GM21786 (cell line): ENCODE measurements at regions not wholly inside any gene's neighbourhood (a gene's known extent, or its start where the extent isn't known, plus 50 kb on each side); places are given as distances from the start of the nearest gene placed in this dataset.

Source experiments
- ATAC-seq: cut with Tn5 transposase; IDR thresholded peaks from one replicate; pipeline ENCODE4 v1.9.1; 2021; ENCODE audit not compliant: unreplicated experiment

DNA sequence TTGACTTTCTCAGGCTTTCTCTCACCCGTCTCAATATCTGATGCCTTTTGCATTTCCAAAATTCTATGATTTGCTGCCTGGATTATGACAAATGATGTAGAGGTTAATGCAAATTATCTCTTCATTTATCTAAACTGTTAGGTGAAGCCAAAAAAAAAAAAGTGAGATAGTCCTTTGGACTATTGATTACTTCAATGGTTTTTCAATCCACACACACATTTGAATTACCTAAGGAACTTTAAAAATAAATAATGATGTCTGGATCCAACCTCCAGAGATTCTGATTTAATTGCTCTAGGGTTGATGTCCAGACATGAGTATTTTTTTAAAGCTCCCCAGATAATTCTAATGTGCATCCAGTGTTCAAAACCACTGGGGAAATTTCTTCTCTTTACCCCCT, 379.4 kb downstream of the SPATA31D1 start:
- no peak for ATAC-seq

DNA sequence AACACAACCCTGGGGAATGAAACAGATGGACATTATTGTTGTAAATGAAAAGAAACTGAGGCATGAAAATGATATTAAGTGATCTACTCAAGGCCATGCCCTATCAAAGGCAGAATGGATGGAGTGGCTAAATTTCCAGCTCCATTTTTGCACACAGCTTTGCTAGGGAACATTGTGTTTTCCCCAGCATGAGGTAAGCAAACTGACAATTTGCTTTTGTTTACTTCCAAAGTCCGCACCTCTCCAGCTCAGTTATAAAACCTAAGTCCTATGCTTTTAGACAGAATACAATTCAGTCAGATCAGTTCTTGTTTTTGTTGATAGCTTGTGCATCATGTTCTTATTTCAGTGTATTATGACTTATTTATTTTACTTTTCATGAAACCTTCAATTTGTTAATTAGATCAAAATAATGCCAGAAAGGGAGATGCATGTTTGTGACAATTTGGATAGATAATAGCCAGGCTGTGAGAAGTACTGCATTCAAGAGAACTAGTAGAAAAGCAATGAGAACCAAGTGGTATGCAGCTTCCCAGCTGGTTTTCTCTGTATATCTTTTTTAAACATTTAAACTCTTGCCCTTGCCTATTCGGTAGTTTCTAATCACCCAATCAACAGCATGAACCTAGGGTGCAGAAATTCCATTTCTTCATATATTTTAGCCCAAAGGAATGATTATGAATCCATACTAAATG, 380.8 kb downstream of the SPATA31D1 start:
- ATAC-seq: no peak

GRCh38 chr9:82375041-82375440, 386.5 kb downstream of the SPATA31D1 start:
- no peak for ATAC-seq

- no peak for ATAC-seq
Measured at GRCh38 chr9:82376677-82377232, 388.2 kb downstream of the SPATA31D1 start.

DNA sequence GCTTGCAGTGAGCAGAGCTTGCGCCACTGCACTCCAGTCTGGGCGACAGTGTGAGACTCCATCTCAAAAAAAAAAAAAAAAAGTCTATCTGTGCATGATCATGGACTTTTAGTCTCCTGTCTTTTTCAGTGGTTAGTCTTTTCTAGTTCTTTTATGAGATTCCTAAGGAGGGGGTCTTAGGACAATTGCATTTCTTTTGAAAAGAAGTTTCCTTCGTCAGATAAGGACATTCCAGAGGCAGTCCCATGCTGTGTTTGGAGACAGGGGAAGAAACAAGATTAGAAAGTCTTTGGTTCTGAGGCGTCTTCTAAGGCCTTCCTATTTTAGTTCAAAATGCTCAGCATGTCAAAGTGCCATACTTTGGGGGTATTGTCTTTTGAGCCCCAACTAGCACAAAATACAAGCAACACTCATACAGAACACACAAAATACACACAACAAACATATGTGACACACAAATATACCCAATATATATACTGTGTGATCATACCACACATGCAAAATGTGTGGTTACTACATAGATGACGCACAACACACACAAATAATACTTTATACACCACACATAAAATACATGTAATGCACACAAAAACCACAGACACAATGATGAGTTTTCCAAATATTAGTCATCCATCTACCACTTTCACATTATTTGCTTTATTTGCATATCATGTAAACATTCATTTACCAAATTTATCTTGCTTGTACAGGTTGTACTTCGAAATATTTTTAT, 394.5 kb downstream of the SPATA31D1 start:
- ATAC-seq: no peak

DNA sequence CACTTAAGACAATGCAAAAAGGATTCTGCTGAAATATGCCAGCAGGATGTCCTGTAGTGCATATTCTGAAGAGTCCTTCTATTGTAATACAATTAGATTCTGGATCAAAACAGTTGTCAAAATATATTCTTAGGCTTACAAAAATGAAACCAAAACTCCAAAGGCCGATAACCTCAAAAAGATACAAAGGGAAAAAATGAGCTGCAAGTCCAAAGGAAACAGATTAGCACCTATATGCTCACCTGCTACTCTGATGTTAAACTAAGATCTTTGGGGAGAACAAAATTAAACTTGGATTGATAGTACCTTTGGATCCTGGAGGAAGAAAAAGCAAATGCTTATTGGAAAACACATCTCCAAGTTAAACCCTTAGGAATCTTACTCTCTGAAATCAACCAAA, 397.1 kb downstream of the SPATA31D1 start:
- no peak for ATAC-seq

- no peak for ATAC-seq
Measured at GRCh38 chr9:82397534-82397933, 409.0 kb downstream of the SPATA31D1 start.

- ATAC-seq: no peak
Measured at GRCh38 chr9:82404196-82404870, 415.8 kb downstream of the SPATA31D1 start.

GRCh38 chr9:82404881-82405280, 416.3 kb downstream of the SPATA31D1 start:
- ATAC-seq: no peak

- no peak for ATAC-seq
Measured at GRCh38 chr9:82406456-82407085, 418.0 kb downstream of the SPATA31D1 start.

- peak; percentile 90 for ATAC-seq
Measured at GRCh38 chr9:82410306-82410705, 421.7 kb downstream of the SPATA31D1 start.

GRCh38 chr9:82410866-82411265, 422.3 kb downstream of the SPATA31D1 start:
- ATAC-seq: peak; percentile 19

GRCh38 chr9:82412586-82413305, 424.2 kb downstream of the SPATA31D1 start:
- no peak for ATAC-seq

DNA sequence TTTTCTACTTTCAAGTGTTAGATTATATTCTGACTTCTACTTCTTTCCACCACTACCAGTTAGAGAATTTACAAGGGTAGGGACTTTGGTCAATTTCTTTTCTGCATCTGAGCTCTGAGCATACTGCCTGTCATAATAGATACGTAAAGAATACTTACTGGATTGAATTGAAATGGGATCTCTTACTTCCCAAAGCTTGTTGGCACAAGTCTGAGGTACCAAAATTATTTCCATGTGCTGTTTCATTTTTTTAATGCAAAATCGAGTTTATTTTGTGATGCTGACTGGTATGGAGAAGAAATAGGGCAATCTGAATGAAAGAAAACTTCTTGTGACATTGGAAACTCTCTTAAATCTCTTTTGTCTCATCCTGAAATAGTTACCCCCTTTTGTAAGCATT, 428.9 kb downstream of the SPATA31D1 start:
- no peak for ATAC-seq

DNA sequence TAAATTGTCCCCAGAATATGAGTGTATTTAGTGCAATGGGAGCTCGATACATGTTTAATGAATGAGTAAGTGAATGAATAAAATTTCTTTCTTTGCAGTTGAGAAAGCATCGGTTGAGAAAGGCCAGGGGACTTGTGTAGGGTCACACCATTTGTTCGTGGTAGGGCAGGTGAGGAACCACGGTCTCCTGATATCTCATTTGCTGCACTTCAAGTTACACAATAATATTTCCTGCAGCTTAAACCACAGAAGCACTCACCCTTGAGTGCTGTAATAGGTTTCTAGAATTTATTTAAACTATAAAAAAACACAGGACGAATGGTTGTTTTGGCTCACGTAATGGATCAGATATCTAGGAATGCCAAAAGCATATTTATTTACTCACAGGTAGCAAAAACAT, 429.8 kb downstream of the SPATA31D1 start:
- ATAC-seq: no peak

DNA sequence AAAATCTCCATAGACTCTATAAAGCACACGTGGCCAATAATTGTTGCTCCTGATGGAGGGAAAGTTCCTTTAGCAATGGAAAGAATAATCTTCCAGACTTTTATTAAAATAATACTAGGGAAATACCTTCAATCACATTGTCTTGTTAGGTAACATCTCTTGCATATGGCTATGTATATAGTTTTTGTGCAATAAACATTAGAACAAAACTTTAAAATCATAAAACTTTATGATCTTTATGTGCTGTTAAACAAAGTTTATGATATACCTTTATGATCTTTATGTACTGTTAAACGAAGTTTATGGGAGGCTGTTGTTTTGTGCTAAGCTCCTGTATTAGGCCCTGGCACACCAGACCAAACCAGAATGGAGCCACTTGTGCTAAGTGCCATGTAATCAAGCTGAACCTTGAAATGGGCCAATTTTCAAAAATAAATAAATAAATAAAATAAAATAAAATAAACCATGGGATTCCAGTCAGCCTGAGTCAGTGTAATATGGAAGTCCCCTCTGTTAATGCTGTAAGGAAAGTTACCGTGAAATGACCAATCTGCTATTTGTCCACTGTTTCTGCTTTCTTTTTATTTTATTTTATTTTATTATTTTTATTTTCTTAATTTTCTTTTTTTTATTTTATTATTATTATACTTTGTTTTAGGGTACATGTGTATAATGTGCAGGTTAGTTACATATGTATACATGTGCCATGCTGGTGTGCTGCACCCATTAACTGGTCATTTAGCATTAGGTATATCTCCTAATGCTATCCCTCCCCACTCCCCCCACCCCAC, 431.3 kb downstream of the SPATA31D1 start:
- no peak for ATAC-seq

DNA sequence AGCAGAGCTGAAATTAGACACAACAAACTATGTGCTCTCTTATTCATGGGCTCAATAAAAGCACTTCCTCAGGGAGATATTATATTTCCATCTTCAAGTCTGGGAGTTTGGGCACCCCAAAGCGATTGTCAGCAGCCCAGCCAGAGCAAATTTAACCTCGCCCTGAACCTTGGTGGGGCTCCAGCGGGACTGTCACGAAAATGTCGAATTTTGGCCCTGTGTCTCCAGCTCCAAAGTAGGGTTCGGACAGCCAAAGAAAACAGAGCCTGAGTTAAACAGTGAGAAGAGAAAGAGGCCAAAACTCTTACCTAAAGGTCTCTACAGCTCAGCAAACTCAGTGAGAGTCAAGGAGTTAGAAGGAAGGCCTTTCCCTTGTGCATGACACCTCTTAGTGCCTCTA, 432.9 kb downstream of the SPATA31D1 start:
- no peak for ATAC-seq

DNA sequence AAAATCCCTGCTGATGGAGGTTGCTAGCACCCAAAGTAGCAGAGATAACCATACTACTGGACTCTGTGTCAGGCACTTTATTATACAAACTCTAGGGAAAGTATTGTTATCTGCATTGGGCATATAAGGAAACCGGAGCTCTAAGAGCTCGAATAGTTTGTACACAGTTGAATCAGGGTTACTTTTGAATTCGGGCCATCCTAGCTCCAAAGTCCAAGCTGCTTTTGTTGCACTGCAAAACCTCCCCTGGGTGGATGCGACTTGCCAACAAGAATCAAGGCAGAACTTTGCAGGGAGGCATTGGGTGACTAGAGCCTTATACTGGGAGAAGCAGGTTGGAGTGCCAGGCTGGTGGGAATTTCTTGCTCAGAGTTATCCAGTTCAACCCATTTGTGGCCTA, 435.1 kb downstream of the SPATA31D1 start:
- ATAC-seq: no peak

GRCh38 chr9:82424599-82425120, 436.1 kb downstream of the SPATA31D1 start:
- ATAC-seq: no peak

DNA sequence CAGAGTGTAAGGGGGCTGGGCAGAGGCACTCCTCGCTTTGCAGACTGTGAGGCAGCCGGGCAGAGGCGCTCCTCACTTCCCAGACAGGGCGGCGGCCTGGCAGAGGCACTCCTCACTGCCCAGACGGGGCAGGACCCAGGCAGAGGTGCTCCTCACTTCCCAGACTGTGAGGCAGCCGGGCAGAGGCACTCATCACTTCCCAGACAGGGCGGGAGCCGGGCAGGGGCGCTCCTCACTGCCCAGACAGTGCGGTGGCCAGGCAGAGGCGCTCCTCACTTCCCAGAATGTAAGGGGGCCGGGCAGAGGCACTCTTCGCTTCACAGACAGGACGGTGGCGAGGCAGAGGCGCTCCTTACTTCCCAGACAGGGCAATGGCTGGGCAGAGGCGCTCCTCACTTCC, 442.5 kb downstream of the SPATA31D1 start:
- no peak for ATAC-seq
